ENCODE measurements at regions not wholly inside any gene's neighbourhood (a gene's known extent, or its start where the extent isn't known, plus 50 kb on each side); places are given as distances from the start of the nearest gene placed in this dataset.

DNA sequence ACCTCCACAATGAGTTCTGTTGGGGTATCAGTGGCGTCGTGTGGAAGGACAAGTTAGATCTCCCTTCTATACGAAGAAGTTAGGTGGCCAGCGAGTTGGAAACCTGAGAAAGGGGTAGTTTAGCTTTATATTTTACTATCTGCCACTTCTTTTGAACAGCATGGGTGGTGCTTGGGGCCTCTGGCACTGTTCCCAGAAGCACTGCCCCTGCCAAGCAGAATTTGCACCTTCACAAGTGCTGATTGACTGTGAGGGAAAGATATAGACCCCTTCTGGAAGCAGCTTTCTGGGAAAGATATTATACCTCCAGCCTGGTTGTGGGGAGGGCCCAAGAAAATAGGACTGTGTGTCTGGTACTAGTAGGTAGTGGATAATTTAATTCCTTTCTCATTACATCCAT, 246.9 kb downstream of the FBXO8 start:
- H3K9ac ChIP-seq (ENCODE audit: insufficient read depth in 1 of 2, low read depth in 2 of 2, low read length in 2 of 2): no peak overlapping the region; a peak in 1 of 4 replicates
- ChIA-PET CTCF (ENCODE audit: low intra/inter-chr PET ratio) (no interaction called here), POLR2A (interaction anchor here (0.6 kb wide), 1 partner anchor 193 kb away, joined by 4 read pairs; no protein-coding TSS in a partner anchor)
- no peaks in the 10 kb centered on the region for H3K79me2 ChIP-seq (ENCODE audit: control insufficient read depth, insufficient read depth, low read length)
- in situ Hi-C loops (cut with MboI): no loop called here
- no peaks in the 10 kb centered on the region for H3K27me3 ChIP-seq (ENCODE audit: control insufficient read depth in 2 of 2, insufficient read depth in 2 of 2, low read length in 2 of 2)
- intact Hi-C loops (cut with micrococcal nuclease): no loop called here
- no peak overlapping the region for H3K4me2 ChIP-seq (ENCODE audit: insufficient read depth, low read length)
- no peak for FAIRE-seq
- H3K36me3 ChIP-seq (ENCODE audit: control insufficient read depth, insufficient read depth, low read length): no peaks in the 10 kb centered on the region
- no peaks in the 10 kb centered on the region for H3K9me1 ChIP-seq (ENCODE audit: control insufficient read depth, insufficient read depth, low read length)
- peak overlapping the region; percentile 8; the same call in 1 of the 2 replicates for H2AFZ ChIP-seq (ENCODE audit: low read depth, low read length)
- no TSS peak for BruUV-seq (replicated peaks)
- no peaks in the 10 kb centered on the region for H3K9me3 ChIP-seq (replicated peaks; ENCODE audit: control insufficient read depth, insufficient read depth, low read depth, low read length)
- no peak for TF ChIP-seq RAD51 (IDR thresholded peaks at IDR 0.05; ENCODE audit: borderline replicate concordance, low read depth)
- TF ChIP-seq SETDB1 (IDR thresholded peaks at IDR 0.05; ENCODE audit: low read length): no peak
- TF ChIP-seq CBFA2T3 (IDR thresholded peaks at IDR 0.05): peak; percentile 27; the same call in 1 of the 2 replicates
- peak; percentile 39; the same call in 1 of the 2 replicates for TF ChIP-seq NFIC (IDR thresholded peaks at IDR 0.05)
- no peak for TF ChIP-seq BACH1 (tag; IDR thresholded peaks at IDR 0.05)
- 17% methylated on average over 4 of the region's 4 CpGs for WGBS (ENCODE audit: insufficient coverage, low coverage, missing lambda C conversion rate)
- DNase-seq (ENCODE audit: extremely low read depth in 1 of 4, low spot score in 3 of 4): peak in 1 of 4 experiments; percentile 21
- no peak for ATAC-seq
- H4K20me1 ChIP-seq (replicated peaks; ENCODE audit: control insufficient read depth, insufficient read depth, low read length): no peaks in the 10 kb centered on the region
- no peaks in the 10 kb centered on the region for H3K4me1 ChIP-seq (replicated peaks in 1 of 2; ENCODE audit: control insufficient read depth in 2 of 2, insufficient read depth in 2 of 2, low read length in 2 of 2)
- H3K27ac ChIP-seq (ENCODE audit: extremely low read depth, low read depth, low read length): no peak overlapping the region
- no peak overlapping the region for H3K4me3 ChIP-seq

DNA sequence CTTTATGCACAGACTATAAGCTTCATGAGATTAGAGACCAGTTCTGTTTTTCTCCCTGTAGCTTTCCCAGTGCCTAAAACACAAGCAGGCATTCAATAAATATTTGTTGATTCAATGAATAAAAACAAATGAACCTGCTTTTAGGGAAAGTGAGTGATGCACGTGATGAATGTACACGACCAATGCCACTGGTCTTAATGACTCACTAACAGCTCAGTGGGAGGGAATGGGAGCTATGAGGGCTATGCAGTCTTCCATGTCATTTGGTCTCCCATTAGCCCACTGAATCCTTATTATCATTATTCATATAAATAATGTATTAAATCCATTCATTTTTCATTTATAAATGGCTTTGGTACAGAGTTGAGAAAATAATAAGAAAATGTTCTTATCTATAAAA, 247.4 kb downstream of the FBXO8 start:
- DNase-seq (ENCODE audit: extremely low read depth in 1 of 4, low spot score in 3 of 4): no peak
- ChIA-PET POLR2A (no interaction called here), CTCF (ENCODE audit: low intra/inter-chr PET ratio) (no interaction called here)
- H3K27ac ChIP-seq (ENCODE audit: extremely low read depth, low read depth, low read length): no peak overlapping the region
- H3K4me1 ChIP-seq (replicated peaks in 1 of 2; ENCODE audit: control insufficient read depth in 2 of 2, insufficient read depth in 2 of 2, low read length in 2 of 2): no peaks in the 10 kb centered on the region
- no peaks in the 10 kb centered on the region for H3K27me3 ChIP-seq (ENCODE audit: control insufficient read depth in 2 of 2, insufficient read depth in 2 of 2, low read length in 2 of 2)
- no peaks in the 10 kb centered on the region for H3K36me3 ChIP-seq (ENCODE audit: control insufficient read depth, insufficient read depth, low read length)
- 9% methylated on average over 2 of the region's 2 CpGs for WGBS (ENCODE audit: insufficient coverage, low coverage, missing lambda C conversion rate)
- no peaks in the 10 kb centered on the region for H3K9me1 ChIP-seq (ENCODE audit: control insufficient read depth, insufficient read depth, low read length)
- BruUV-seq (replicated peaks): no TSS peak
- no peaks in the 10 kb centered on the region for H4K20me1 ChIP-seq (replicated peaks; ENCODE audit: control insufficient read depth, insufficient read depth, low read length)
- no peaks in the 10 kb centered on the region for H3K9me3 ChIP-seq (replicated peaks; ENCODE audit: control insufficient read depth, insufficient read depth, low read depth, low read length)
- no peak overlapping the region for H3K4me3 ChIP-seq
- no peak overlapping the region for H2AFZ ChIP-seq (ENCODE audit: low read depth, low read length)
- H3K4me2 ChIP-seq (ENCODE audit: insufficient read depth, low read length): no peak overlapping the region
- no peak for ATAC-seq
- TF ChIP-seq RCOR1 (IDR thresholded peaks at IDR 0.05; ENCODE audit: borderline replicate concordance in 1 of 2, low read depth in 2 of 2, low read length in 2 of 2): no peak
- TF ChIP-seq BHLHE40 (IDR thresholded peaks at IDR 0.05; ENCODE audit: low read length): peak; percentile 22; the same call in 1 of the 2 replicates
- no peak for TF ChIP-seq RBM14 (IDR thresholded peaks at IDR 0.05; ENCODE audit: borderline replicate concordance, insufficient read depth, low read depth, low read length)
- no peak overlapping the region for H3K9ac ChIP-seq (ENCODE audit: insufficient read depth in 1 of 2, low read depth in 2 of 2, low read length in 2 of 2)
- H3K79me2 ChIP-seq (ENCODE audit: control insufficient read depth, insufficient read depth, low read length): no peaks in the 10 kb centered on the region
- intact Hi-C loops (cut with micrococcal nuclease): no loop called here
- in situ Hi-C loops (cut with MboI): no loop called here
- FAIRE-seq: no peak

All from K562 (cell line).